ENCODE measurements at regions not wholly inside any gene's neighbourhood (a gene's known extent, or its start where the extent isn't known, plus 50 kb on each side); places are given as distances from the start of the nearest gene placed in this dataset.

GRCh38 chr1:29793653-29794348 is 557.5 kb downstream of the PTPRU start (continued):
- TF ChIP-seq CUX1 (IDR thresholded peaks at IDR 0.05; ENCODE audit: insufficient replicate concordance, low read depth, low read length) (no peak), NKRF (conservative IDR thresholded peaks at IDR 0.05) (no peak), CEBPB (IDR thresholded peaks at IDR 0.05; ENCODE audit: borderline replicate concordance in 1 of 2, low read depth in 2 of 2, low read length in 2 of 2) (no peak), DPF2 (IDR thresholded peaks at IDR 0.05) (no peak)
- TF ChIP-seq, protein P1, sequence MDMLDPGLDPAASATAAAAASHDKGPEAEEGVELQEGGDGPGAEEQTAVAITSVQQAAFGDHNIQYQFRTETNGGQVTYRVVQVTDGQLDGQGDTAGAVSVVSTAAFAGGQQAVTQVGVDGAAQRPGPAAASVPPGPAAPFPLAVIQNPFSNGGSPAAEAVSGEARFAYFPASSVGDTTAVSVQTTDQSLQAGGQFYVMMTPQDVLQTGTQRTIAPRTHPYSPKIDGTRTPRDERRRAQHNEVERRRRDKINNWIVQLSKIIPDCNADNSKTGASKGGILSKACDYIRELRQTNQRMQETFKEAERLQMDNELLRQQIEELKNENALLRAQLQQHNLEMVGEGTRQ (IDR thresholded peaks at IDR 0.05; ENCODE audit: borderline replicate concordance, low read depth, low read length), result no peak
